Stimulated activated naive CD8-positive, alpha-beta T cell treated with anti-CD3 and anti-CD28 coated beads, Interleukin-15, amount 100 ng/mL, for 72 hours (primary cell): ENCODE measurements at regions not wholly inside any gene's neighbourhood (a gene's known extent, or its start where the extent isn't known, plus 50 kb on each side); places are given as distances from the start of the nearest gene placed in this dataset.
A peak's percentile ranks its signal among the peaks of the same experiment; 100 is the strongest.

Experiments
- ATAC-seq: fragments of 150-1000 bp; cut with Tn5 transposase; 2 replicates; pipeline ENCODE4 v1.10.0; 2021; ENCODE audit warnings: mild to moderate bottlenecking, moderate library complexity
- DNase-seq, 2 donors: peaks; one replicate each; pipeline ENCODE4 v3.0.0; 2021 to 2022
- H3K27ac Mint-ChIP-seq, 2 donors: one replicate each; pipeline ENCODE4 v1.8.0; 2022; ENCODE audit warnings: mild to moderate bottlenecking in 2 of 2, mixed read lengths in 2 of 2, moderate library complexity in 2 of 2
- H3K27me3 Mint-ChIP-seq: one replicate; pipeline ENCODE4 v1.8.0; 2022; ENCODE audit warnings: mixed read lengths
- H3K4me1 Mint-ChIP-seq: one replicate; pipeline ENCODE4 v1.8.0; 2022; ENCODE audit warnings: mild to moderate bottlenecking, mixed read lengths
- H3K4me3 Mint-ChIP-seq, 2 donors: one replicate each; pipeline ENCODE4 v1.8.0; 2022; ENCODE audit warnings: mild to moderate bottlenecking in 2 of 2, mixed read lengths in 2 of 2, moderate library complexity in 1 of 2
- H3K9me3 Mint-ChIP-seq, 2 donors: one replicate each; pipeline ENCODE4 v1.8.0; 2022; ENCODE audit warnings: mixed read lengths in 2 of 2

- DNase-seq (peak; percentile 39 to 51), ATAC-seq (peak; percentile 77)
- Mint-ChIP-seq H3K27ac (no peak overlapping the region), H3K27me3 (no peaks in the 10 kb centered on the region), H3K4me1 (no peaks in the 10 kb centered on the region), H3K9me3 (no peaks in the 10 kb centered on the region), H3K4me3 (no peak overlapping the region)
Observed at GRCh38 chr11:88016392-88017170, 158.7 kb downstream of the RAB38 start.

- no peaks in the 10 kb centered on the region for H3K27me3 Mint-ChIP-seq
- no peak overlapping the region for H3K4me3 Mint-ChIP-seq
- no peaks in the 10 kb centered on the region for H3K4me1 Mint-ChIP-seq
- no peaks in the 10 kb centered on the region for H3K9me3 Mint-ChIP-seq
- no peak for ATAC-seq
- no peak overlapping the region for H3K27ac Mint-ChIP-seq
- no peak for DNase-seq
Observed at GRCh38 chr11:88015170-88015569, 160.1 kb downstream of the RAB38 start.

- H3K9me3 Mint-ChIP-seq = no peaks in the 10 kb centered on the region
- H3K4me1 Mint-ChIP-seq = no peaks in the 10 kb centered on the region
- ATAC-seq = no peak
- DNase-seq = no peak
- H3K4me3 Mint-ChIP-seq = no peak overlapping the region
- no peaks in the 10 kb centered on the region for H3K27me3 Mint-ChIP-seq
- H3K27ac Mint-ChIP-seq = no peak overlapping the region
Observed at GRCh38 chr11:88013508-88014065, 161.7 kb downstream of the RAB38 start.

GRCh38 chr11:88012456-88012855 lies 162.8 kb downstream of the RAB38 start:
- H3K27ac Mint-ChIP-seq = no peak overlapping the region
- H3K27me3 Mint-ChIP-seq = no peaks in the 10 kb centered on the region
- H3K4me3 Mint-ChIP-seq = no peak overlapping the region

GRCh38 chr11:87976009-87976408 lies 199.2 kb downstream of the RAB38 start:
- Mint-ChIP-seq H3K27ac (no peak overlapping the region), H3K4me3 (no peak overlapping the region)
- no peak for DNase-seq

More at GRCh38 chr11:88012456-88012855, 162.8 kb downstream of the RAB38 start:
- Mint-ChIP-seq H3K4me1 (no peaks in the 10 kb centered on the region), H3K9me3 (no peaks in the 10 kb centered on the region)
- ATAC-seq = no peak
- no peak for DNase-seq

GRCh38 chr11:87974797-87975196 lies 200.4 kb downstream of the RAB38 start:
- Mint-ChIP-seq H3K9me3 (no peaks in the 10 kb centered on the region), H3K27me3 (no peaks in the 10 kb centered on the region), H3K4me3 (no peak overlapping the region), H3K4me1 (no peaks in the 10 kb centered on the region), H3K27ac (no peak overlapping the region)
- DNase-seq (no peak), ATAC-seq (no peak)

More at GRCh38 chr11:87976009-87976408, 199.2 kb downstream of the RAB38 start:
- Mint-ChIP-seq H3K4me1 (no peaks in the 10 kb centered on the region), H3K27me3 (no peaks in the 10 kb centered on the region), H3K9me3 (no peaks in the 10 kb centered on the region)
- ATAC-seq = no peak

- DNase-seq = no peak
- H3K27me3 Mint-ChIP-seq = no peaks in the 10 kb centered on the region
Observed at GRCh38 chr11:87972133-87972532, 203.1 kb downstream of the RAB38 start.

GRCh38 chr11:87971354-87971753 lies 203.9 kb downstream of the RAB38 start:
- no peak overlapping the region for H3K4me3 Mint-ChIP-seq
- no peaks in the 10 kb centered on the region for H3K9me3 Mint-ChIP-seq
- no peak for ATAC-seq
- H3K27me3 Mint-ChIP-seq = no peaks in the 10 kb centered on the region
- no peak for DNase-seq
- H3K4me1 Mint-ChIP-seq = no peaks in the 10 kb centered on the region
- no peak overlapping the region for H3K27ac Mint-ChIP-seq

More at GRCh38 chr11:87972133-87972532, 203.1 kb downstream of the RAB38 start:
- Mint-ChIP-seq H3K4me3 (no peak overlapping the region), H3K4me1 (no peaks in the 10 kb centered on the region), H3K27ac (no peak overlapping the region), H3K9me3 (no peaks in the 10 kb centered on the region)
- no peak for ATAC-seq

GRCh38 chr11:87970762-87971161 lies 204.5 kb downstream of the RAB38 start:
- Mint-ChIP-seq H3K9me3 (no peaks in the 10 kb centered on the region), H3K4me3 (no peak overlapping the region), H3K4me1 (no peaks in the 10 kb centered on the region), H3K27me3 (no peaks in the 10 kb centered on the region), H3K27ac (no peak overlapping the region)
- DNase-seq (no peak), ATAC-seq (no peak)

GRCh38 chr11:87967459-87967858 lies 207.8 kb downstream of the RAB38 start:
- H3K9me3 Mint-ChIP-seq = no peaks in the 10 kb centered on the region
- no peaks in the 10 kb centered on the region for H3K4me1 Mint-ChIP-seq
- no peak overlapping the region for H3K4me3 Mint-ChIP-seq
- ATAC-seq (no peak), DNase-seq (no peak)
- no peak overlapping the region for H3K27ac Mint-ChIP-seq
- no peaks in the 10 kb centered on the region for H3K27me3 Mint-ChIP-seq

GRCh38 chr11:87966694-87967093 lies 208.5 kb downstream of the RAB38 start:
- Mint-ChIP-seq H3K27me3 (no peaks in the 10 kb centered on the region), H3K27ac (no peak overlapping the region), H3K4me3 (no peak overlapping the region), H3K4me1 (no peaks in the 10 kb centered on the region), H3K9me3 (no peaks in the 10 kb centered on the region)
- DNase-seq (no peak), ATAC-seq (no peak)

GRCh38 chr11:87966216-87966615 lies 209.0 kb downstream of the RAB38 start:
- DNase-seq (no peak), ATAC-seq (no peak)
- Mint-ChIP-seq H3K27me3 (no peaks in the 10 kb centered on the region), H3K4me3 (no peak overlapping the region), H3K9me3 (no peaks in the 10 kb centered on the region), H3K27ac (no peak overlapping the region), H3K4me1 (no peaks in the 10 kb centered on the region)

- no peak for ATAC-seq
- Mint-ChIP-seq H3K4me3 (no peak overlapping the region), H3K27ac (no peak overlapping the region), H3K27me3 (no peaks in the 10 kb centered on the region), H3K9me3 (no peaks in the 10 kb centered on the region), H3K4me1 (no peaks in the 10 kb centered on the region)
- no peak for DNase-seq
Observed at GRCh38 chr11:87961606-87962005, 213.6 kb downstream of the RAB38 start.

GRCh38 chr11:87957961-87958360 lies 217.3 kb downstream of the RAB38 start:
- Mint-ChIP-seq H3K4me3 (no peak overlapping the region), H3K4me1 (no peaks in the 10 kb centered on the region), H3K9me3 (no peaks in the 10 kb centered on the region), H3K27me3 (no peaks in the 10 kb centered on the region), H3K27ac (no peak overlapping the region)
- DNase-seq = no peak
- ATAC-seq = no peak

GRCh38 chr11:87954476-87954875 lies 220.8 kb downstream of the RAB38 start:
- H3K4me3 Mint-ChIP-seq = no peak overlapping the region
- no peak overlapping the region for H3K27ac Mint-ChIP-seq
- no peaks in the 10 kb centered on the region for H3K9me3 Mint-ChIP-seq
- H3K4me1 Mint-ChIP-seq = no peaks in the 10 kb centered on the region
- DNase-seq (no peak), ATAC-seq (no peak)
- H3K27me3 Mint-ChIP-seq = peaks cover 10% of the 10 kb centered on the region

- DNase-seq (no peak), ATAC-seq (no peak)
- Mint-ChIP-seq H3K4me1 (no peaks in the 10 kb centered on the region), H3K27me3 (no peaks in the 10 kb centered on the region), H3K27ac (no peak overlapping the region), H3K4me3 (no peak overlapping the region), H3K9me3 (peaks cover 0 to 4% of the 10 kb centered on the region in 2 donors)
Observed at GRCh38 chr11:87942786-87943185, 232.5 kb downstream of the RAB38 start.

GRCh38 chr11:87934182-87934581 lies 241.1 kb downstream of the RAB38 start:
- no peaks in the 10 kb centered on the region for H3K27me3 Mint-ChIP-seq
- no peak overlapping the region for H3K4me3 Mint-ChIP-seq
- peaks cover 0 to 16% of the 10 kb centered on the region in 2 donors for H3K9me3 Mint-ChIP-seq
- ATAC-seq (no peak), DNase-seq (no peak)
- H3K27ac Mint-ChIP-seq = no peak overlapping the region
- no peaks in the 10 kb centered on the region for H3K4me1 Mint-ChIP-seq
